Daoy (cell line): ENCODE measurements at regions not wholly inside any gene's neighbourhood (a gene's known extent, or its start where the extent isn't known, plus 50 kb on each side); places are given as distances from the start of the nearest gene placed in this dataset.
"Not testable (repeated sequence)": the region's sequence is repeated elsewhere in the genome, so short reads cannot be mapped to it uniquely, and the experiment has no call there.

Experiments used
- DNase-seq: peaks from one replicate; pipeline ENCODE4 v3.0.0-alpha.2; 2015; ENCODE audit warnings: low read depth

- no peak for DNase-seq
These were observed 1403.6 kb downstream of the SUCLG1 start for GRCh38 chr2:83055376-83056010.

GRCh38 chr2:83054751-83055150, 1404.3 kb downstream of the SUCLG1 start:
- no peak for DNase-seq

GRCh38 chr2:83051538-83052170, 1407.4 kb downstream of the SUCLG1 start:
- DNase-seq = no peak

GRCh38 chr2:83042053-83042452, 1417.0 kb downstream of the SUCLG1 start:
- DNase-seq = no peak

GRCh38 chr2:83022631-83023210, 1436.4 kb downstream of the SUCLG1 start:
- DNase-seq = no peak

GRCh38 chr2:83017366-83018090, 1441.6 kb downstream of the SUCLG1 start:
- no peak for DNase-seq

- no peak for DNase-seq
These were observed 1442.6 kb downstream of the SUCLG1 start for GRCh38 chr2:83016343-83017110.

- DNase-seq = no peak
These were observed 1443.2 kb downstream of the SUCLG1 start for GRCh38 chr2:83015900-83016299.

GRCh38 chr2:83015035-83015715, 1443.9 kb downstream of the SUCLG1 start:
- no peak for DNase-seq

GRCh38 chr2:83014462-83014861, 1444.6 kb downstream of the SUCLG1 start:
- DNase-seq = no peak

- no peak for DNase-seq
These were observed 1452.1 kb downstream of the SUCLG1 start for GRCh38 chr2:83006961-83007360.

GRCh38 chr2:83003555-83003954, 1455.5 kb downstream of the SUCLG1 start:
- DNase-seq = no peak

- DNase-seq = no peak
These were observed 1456.4 kb downstream of the SUCLG1 start for GRCh38 chr2:83002706-83003105.

- DNase-seq = no peak
These were observed 1460.3 kb downstream of the SUCLG1 start for GRCh38 chr2:82998781-82999180.

- no peak for DNase-seq
These were observed 1462.9 kb downstream of the SUCLG1 start for GRCh38 chr2:82996217-82996616.

GRCh38 chr2:82994151-82994550, 1464.9 kb downstream of the SUCLG1 start:
- DNase-seq = no peak

- DNase-seq = no peak
These were observed 1465.5 kb downstream of the SUCLG1 start for GRCh38 chr2:82993609-82994008.

- no peak for DNase-seq
These were observed 1466.1 kb downstream of the SUCLG1 start for GRCh38 chr2:82992968-82993367.

- DNase-seq = not testable (repeated sequence)
These were observed 1471.4 kb downstream of the SUCLG1 start for GRCh38 chr2:82987706-82988105.

- DNase-seq = no peak
These were observed 1472.2 kb downstream of the SUCLG1 start for GRCh38 chr2:82986899-82987298.

GRCh38 chr2:82985572-82986197, 1473.4 kb downstream of the SUCLG1 start:
- no peak for DNase-seq
